Loucy (cell line): ENCODE measurements at regions not wholly inside any gene's neighbourhood (a gene's known extent, or its start where the extent isn't known, plus 50 kb on each side); places are given as distances from the start of the nearest gene placed in this dataset.

Source experiments
- CTCF ChIP-seq: fragments of 200-600 bp; sonication (generic); conservative IDR thresholded peaks from 2 replicates; pipeline ENCODE4 v1.5.1; 2014; ENCODE audit warnings: mild to moderate bottlenecking, antibody characterized with exemption, low read length
- EZH2phosphoT487 ChIP-seq: fragments of 200-600 bp; IDR thresholded peaks from 2 replicates; pipeline ENCODE4 v1.6.1; 2018; ENCODE audit warnings: antibody characterized with exemption, mild to moderate bottlenecking, moderate library complexity, borderline replicate concordance

- TF ChIP-seq CTCF (no peak), EZH2phosphoT487 (no peak)
These were observed 212.8 kb downstream of the NXNL2 start for GRCh38 chr9:88747768-88748167.
